ENCODE measurements at regions not wholly inside any gene's neighbourhood (a gene's known extent, or its start where the extent isn't known, plus 50 kb on each side); places are given as distances from the start of the nearest gene placed in this dataset.

DNA sequence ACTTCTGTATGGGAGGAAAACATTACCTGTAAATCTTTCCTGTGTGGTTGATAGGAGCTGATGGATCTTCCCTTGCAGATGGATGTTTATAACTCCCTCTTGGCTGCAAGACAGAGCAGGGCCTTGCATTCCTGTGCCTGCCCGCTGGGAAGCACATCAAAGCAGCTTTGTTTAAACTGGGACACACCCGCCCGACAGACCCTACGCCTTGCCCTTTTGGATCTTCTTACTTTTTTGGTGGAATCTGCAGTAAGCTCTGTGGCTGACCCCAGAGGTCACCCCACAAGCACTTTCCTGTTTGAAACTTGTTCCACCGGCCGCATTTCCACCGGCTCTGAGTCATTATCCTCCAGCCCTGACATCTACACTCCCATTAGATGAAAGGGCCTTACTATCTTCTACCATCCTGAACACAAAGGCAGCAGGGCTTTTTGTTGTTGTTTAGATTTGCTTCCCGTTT, 244.1 kb upstream of the STT3B start (continued):
- TF ChIP-seq EGR1 (IDR thresholded peaks at IDR 0.05; ENCODE audit: low read depth) = no peak
- TF ChIP-seq, protein P1, sequence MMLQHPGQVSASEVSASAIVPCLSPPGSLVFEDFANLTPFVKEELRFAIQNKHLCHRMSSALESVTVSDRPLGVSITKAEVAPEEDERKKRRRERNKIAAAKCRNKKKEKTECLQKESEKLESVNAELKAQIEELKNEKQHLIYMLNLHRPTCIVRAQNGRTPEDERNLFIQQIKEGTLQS (IDR thresholded peaks at IDR 0.05) = no peak
- TF ChIP-seq POLR2A (IDR thresholded peaks at IDR 0.05; ENCODE audit: borderline replicate concordance, extremely low read depth, insufficient read depth, insufficient read length) = no peak
- TF ChIP-seq EZH2phosphoT487 (IDR thresholded peaks at IDR 0.05; ENCODE audit: borderline replicate concordance) = no peak
- no peak; the same call in 1 of the 2 replicates for TF ChIP-seq CBX3 (IDR thresholded peaks at IDR 0.05; ENCODE audit: low read depth)
- peak; percentile 82 for TF ChIP-seq FOSL1 (IDR thresholded peaks at IDR 0.05; ENCODE audit: low read depth)
- peak; percentile 37; the same call in 1 of the 2 replicates for TF ChIP-seq POLR2AphosphoS5 (IDR thresholded peaks at IDR 0.05; ENCODE audit: low read depth, low read length)
- peak; percentile 86 for TF ChIP-seq JUND (IDR thresholded peaks at IDR 0.05)
- TF ChIP-seq, protein P2, sequence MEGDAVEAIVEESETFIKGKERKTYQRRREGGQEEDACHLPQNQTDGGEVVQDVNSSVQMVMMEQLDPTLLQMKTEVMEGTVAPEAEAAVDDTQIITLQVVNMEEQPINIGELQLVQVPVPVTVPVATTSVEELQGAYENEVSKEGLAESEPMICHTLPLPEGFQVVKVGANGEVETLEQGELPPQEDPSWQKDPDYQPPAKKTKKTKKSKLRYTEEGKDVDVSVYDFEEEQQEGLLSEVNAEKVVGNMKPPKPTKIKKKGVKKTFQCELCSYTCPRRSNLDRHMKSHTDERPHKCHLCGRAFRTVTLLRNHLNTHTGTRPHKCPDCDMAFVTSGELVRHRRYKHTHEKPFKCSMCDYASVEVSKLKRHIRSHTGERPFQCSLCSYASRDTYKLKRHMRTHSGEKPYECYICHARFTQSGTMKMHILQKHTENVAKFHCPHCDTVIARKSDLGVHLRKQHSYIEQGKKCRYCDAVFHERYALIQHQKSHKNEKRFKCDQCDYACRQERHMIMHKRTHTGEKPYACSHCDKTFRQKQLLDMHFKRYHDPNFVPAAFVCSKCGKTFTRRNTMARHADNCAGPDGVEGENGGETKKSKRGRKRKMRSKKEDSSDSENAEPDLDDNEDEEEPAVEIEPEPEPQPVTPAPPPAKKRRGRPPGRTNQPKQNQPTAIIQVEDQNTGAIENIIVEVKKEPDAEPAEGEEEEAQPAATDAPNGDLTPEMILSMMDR (IDR thresholded peaks at IDR 0.05 in 2 of 3, conservative IDR thresholded peaks at IDR 0.05 in 1 of 3; ENCODE audit: borderline replicate concordance in 1 of 3, insufficient read depth in 1 of 3, low read depth in 2 of 3, low read length in 2 of 3) = no peak

DNA sequence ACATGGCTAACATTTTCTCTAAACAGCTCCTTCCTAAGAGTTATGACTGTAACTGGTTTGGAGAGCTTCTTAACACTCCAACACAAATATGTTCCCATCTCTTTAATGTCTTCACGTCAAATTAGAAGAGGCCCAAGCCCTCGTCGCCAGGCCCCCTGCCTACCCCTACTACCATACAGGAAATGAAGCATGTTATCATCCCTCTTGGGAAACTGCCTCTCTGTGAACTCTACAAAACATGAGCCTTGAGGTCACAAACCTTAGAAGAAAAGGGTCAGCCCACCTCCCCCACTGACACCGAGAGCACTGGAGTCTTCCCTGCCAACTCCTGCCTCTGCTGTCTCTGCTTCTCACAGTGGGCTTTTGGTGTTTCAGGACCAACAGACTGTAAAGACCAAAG, 243.1 kb upstream of the STT3B start:
- Histone ChIP-seq H3K36me3 (ENCODE audit: control insufficient read depth in 1 of 2, insufficient read depth in 2 of 2, low read length in 2 of 2) (no peaks in the 10 kb centered on the region), H3K4me3 (replicated peaks in 1 of 2; ENCODE audit: low read depth in 1 of 2, low read length in 2 of 2) (no peak overlapping the region), H2AFZ (ENCODE audit: low read depth, low read length, poor library complexity, severe bottlenecking) (peak overlapping the region; percentile 10), H3K27ac (ENCODE audit: low read depth, low read length) (no peak overlapping the region), H3K9me3 (ENCODE audit: control insufficient read depth in 1 of 2, insufficient read depth in 1 of 2, low read depth in 1 of 2, low read length in 2 of 2) (no peaks in the 10 kb centered on the region), H3K9me2 (ENCODE audit: insufficient read depth) (no peaks in the 10 kb centered on the region), H3K4me2 (ENCODE audit: low read length) (peak overlapping the region; percentile 56), H3K79me2 (ENCODE audit: insufficient read depth, low read length) (no peaks in the 10 kb centered on the region), H3K9ac (ENCODE audit: low read length) (no peak overlapping the region), H3K4me1 (ENCODE audit: control insufficient read depth in 1 of 2, insufficient read depth in 2 of 2, low read length in 2 of 2) (peaks cover 31 to 73% of the 10 kb centered on the region in 2 experiments), H3K27me3 (ENCODE audit: insufficient read depth, low read length) (no peaks in the 10 kb centered on the region), H4K20me1 (ENCODE audit: insufficient read depth) (no peaks in the 10 kb centered on the region)
- ChIA-PET POLR2A (no interaction called here), CTCF (no interaction called here), RAD21 (ENCODE audit: low non-redundant PET in 1 of 2, low total read pairs in 2 of 2, uncharacterized antibody in 2 of 2, unreplicated experiment in 2 of 2) (no interaction called here)
- BruUV-seq (replicated peaks) = no TSS peak
- intact Hi-C loops (cut with micrococcal nuclease) = no loop called here
- no peak for DNase-seq (ENCODE audit: low read depth, low spot score)
- no peak for ATAC-seq
- TF ChIP-seq EZH2 (IDR thresholded peaks at IDR 0.05) (no peak), TCF7L2 (IDR thresholded peaks at IDR 0.05; ENCODE audit: borderline replicate concordance, extremely low read depth, insufficient read depth, insufficient read length) (no peak)

Data from HCT116 (cell line).